ENCODE measurements at regions not wholly inside any gene's neighbourhood (a gene's known extent, or its start where the extent isn't known, plus 50 kb on each side); places are given as distances from the start of the nearest gene placed in this dataset.
"Not testable (repeated sequence)": the region's sequence is repeated elsewhere in the genome, so short reads cannot be mapped to it uniquely, and the experiment has no call there.

GRCh38 chr6:78676069-78677007 lies 191.0 kb upstream of the IRAK1BP1 start:
- H3K36me3 ChIP-seq (ENCODE audit: insufficient read depth, low read length); H3K4me3 Mint-ChIP-seq; H3K4me1 ChIP-seq (ENCODE audit: insufficient read depth, low read length); DNase-seq; H3K4me1 Mint-ChIP-seq; H3K27ac Mint-ChIP-seq; H3K27me3 ChIP-seq (ENCODE audit: insufficient read depth, low read length, poor library complexity, severe bottlenecking); H3K27me3 Mint-ChIP-seq; POLR2A ChIA-PET; H3K4me3 ChIP-seq (ENCODE audit: low read length); CTCF ChIA-PET; H3K27ac ChIP-seq (ENCODE audit: low read depth, low read length); H3K9me3 ChIP-seq (ENCODE audit: low read length); H3K36me3 Mint-ChIP-seq: not testable (repeated sequence)
- peaks cover 2 to 16% (median 4%) of the 10 kb centered on the region in 5 donors for H3K9me3 Mint-ChIP-seq

GRCh38 chr6:78688668-78689067 lies 178.7 kb upstream of the IRAK1BP1 start:
- no peak overlapping the region for H3K27ac Mint-ChIP-seq
- POLR2A ChIA-PET = no interaction called here
- CTCF ChIA-PET = no interaction called here

GRCh38 chr6:78693835-78694234 lies 173.5 kb upstream of the IRAK1BP1 start:
- Mint-ChIP-seq H3K27ac (no peak overlapping the region), H3K4me1 (no peaks in the 10 kb centered on the region), H3K27me3 (peaks cover 0 to 3% of the 10 kb centered on the region in 2 donors), H3K9me3 (peaks cover 0 to 13% (median 4%) of the 10 kb centered on the region in 5 donors), H3K36me3 (no peaks in the 10 kb centered on the region), H3K4me3 (no peak overlapping the region)
- ChIA-PET POLR2A (no interaction called here), CTCF (no interaction called here)
- Histone ChIP-seq H3K27ac (ENCODE audit: low read depth, low read length) (no peak overlapping the region), H3K4me1 (ENCODE audit: insufficient read depth, low read length) (no peaks in the 10 kb centered on the region), H3K9me3 (ENCODE audit: low read length) (no peaks in the 10 kb centered on the region), H3K36me3 (ENCODE audit: insufficient read depth, low read length) (no peaks in the 10 kb centered on the region), H3K27me3 (ENCODE audit: insufficient read depth, low read length, poor library complexity, severe bottlenecking) (no peaks in the 10 kb centered on the region), H3K4me3 (ENCODE audit: low read length) (no peak overlapping the region)
- no peak for DNase-seq

More at GRCh38 chr6:78688668-78689067, 178.7 kb upstream of the IRAK1BP1 start:
- no peak overlapping the region for H3K27ac ChIP-seq (ENCODE audit: low read depth, low read length)
- no peaks in the 10 kb centered on the region for H3K36me3 ChIP-seq (ENCODE audit: insufficient read depth, low read length)
- H3K4me1 ChIP-seq (ENCODE audit: insufficient read depth, low read length) = no peaks in the 10 kb centered on the region
- H3K4me3 ChIP-seq (ENCODE audit: low read length) = no peak overlapping the region
- no peaks in the 10 kb centered on the region for H3K4me1 Mint-ChIP-seq
- no peaks in the 10 kb centered on the region for H3K27me3 Mint-ChIP-seq
- H3K27me3 ChIP-seq (ENCODE audit: insufficient read depth, low read length, poor library complexity, severe bottlenecking) = no peaks in the 10 kb centered on the region
- H3K36me3 Mint-ChIP-seq = no peaks in the 10 kb centered on the region
- peaks cover 0 to 8% (median 0%) of the 10 kb centered on the region in 5 donors for H3K9me3 Mint-ChIP-seq
- no peaks in the 10 kb centered on the region for H3K9me3 ChIP-seq (ENCODE audit: low read length)
- no peak overlapping the region for H3K4me3 Mint-ChIP-seq
- DNase-seq = no peak

- H3K27ac Mint-ChIP-seq; H3K4me1 Mint-ChIP-seq; H3K4me1 ChIP-seq (ENCODE audit: insufficient read depth, low read length); H3K9me3 ChIP-seq (ENCODE audit: low read length); H3K27me3 ChIP-seq (ENCODE audit: insufficient read depth, low read length, poor library complexity, severe bottlenecking); H3K27me3 Mint-ChIP-seq; H3K4me3 ChIP-seq (ENCODE audit: low read length); H3K36me3 ChIP-seq (ENCODE audit: insufficient read depth, low read length); DNase-seq; H3K36me3 Mint-ChIP-seq; H3K27ac ChIP-seq (ENCODE audit: low read depth, low read length); H3K9me3 Mint-ChIP-seq; CTCF ChIA-PET; POLR2A ChIA-PET; H3K4me3 Mint-ChIP-seq: not testable (repeated sequence)
These were observed 172.7 kb upstream of the IRAK1BP1 start for GRCh38 chr6:78694628-78695027.

GRCh38 chr6:78700991-78701390 lies 166.4 kb upstream of the IRAK1BP1 start:
- Histone ChIP-seq H3K36me3 (ENCODE audit: insufficient read depth, low read length) (no peaks in the 10 kb centered on the region), H3K9me3 (ENCODE audit: low read length) (no peaks in the 10 kb centered on the region), H3K27me3 (ENCODE audit: insufficient read depth, low read length, poor library complexity, severe bottlenecking) (no peaks in the 10 kb centered on the region), H3K4me1 (ENCODE audit: insufficient read depth, low read length) (no peaks in the 10 kb centered on the region), H3K27ac (ENCODE audit: low read depth, low read length) (no peak overlapping the region), H3K4me3 (ENCODE audit: low read length) (no peak overlapping the region)
- peaks cover 0 to 4% (median 0%) of the 10 kb centered on the region in 5 donors for H3K9me3 Mint-ChIP-seq
- ChIA-PET POLR2A (no interaction called here), CTCF (no interaction called here)
- peaks cover 0 to 3% of the 10 kb centered on the region in 2 donors for H3K27me3 Mint-ChIP-seq
- H3K4me3 Mint-ChIP-seq = no peak overlapping the region
- no peaks in the 10 kb centered on the region for H3K36me3 Mint-ChIP-seq
- H3K27ac Mint-ChIP-seq = no peak overlapping the region
- no peak for DNase-seq
- H3K4me1 Mint-ChIP-seq = no peaks in the 10 kb centered on the region

GRCh38 chr6:78701407-78701806 lies 165.9 kb upstream of the IRAK1BP1 start:
- no peak for DNase-seq
- H3K36me3 ChIP-seq (ENCODE audit: insufficient read depth, low read length) = no peaks in the 10 kb centered on the region
- Mint-ChIP-seq H3K4me1 (no peaks in the 10 kb centered on the region), H3K4me3 (no peak overlapping the region), H3K36me3 (no peaks in the 10 kb centered on the region), H3K9me3 (peaks cover 0 to 4% (median 0%) of the 10 kb centered on the region in 5 donors), H3K27ac (no peak overlapping the region), H3K27me3 (peaks cover 0 to under 1% of the 10 kb centered on the region in 2 donors)
- H3K4me1 ChIP-seq (ENCODE audit: insufficient read depth, low read length) = no peaks in the 10 kb centered on the region
- no peak overlapping the region for H3K4me3 ChIP-seq (ENCODE audit: low read length)
- H3K27ac ChIP-seq (ENCODE audit: low read depth, low read length) = no peak overlapping the region
- ChIA-PET CTCF (no interaction called here), POLR2A (no interaction called here)
- H3K9me3 ChIP-seq (ENCODE audit: low read length) = no peaks in the 10 kb centered on the region
- H3K27me3 ChIP-seq (ENCODE audit: insufficient read depth, low read length, poor library complexity, severe bottlenecking) = no peaks in the 10 kb centered on the region

GRCh38 chr6:78709021-78709420 lies 158.3 kb upstream of the IRAK1BP1 start:
- POLR2A ChIA-PET = no interaction called here
- H3K27ac Mint-ChIP-seq = no peak overlapping the region
- H3K9me3 ChIP-seq (ENCODE audit: low read length) = no peaks in the 10 kb centered on the region
- no peaks in the 10 kb centered on the region for H3K4me1 Mint-ChIP-seq
- no peaks in the 10 kb centered on the region for H3K36me3 Mint-ChIP-seq
- H3K27me3 ChIP-seq (ENCODE audit: insufficient read depth, low read length, poor library complexity, severe bottlenecking) = no peaks in the 10 kb centered on the region
- DNase-seq = no peak
- no peaks in the 10 kb centered on the region for H3K36me3 ChIP-seq (ENCODE audit: insufficient read depth, low read length)
- H3K4me3 ChIP-seq (ENCODE audit: low read length) = no peak overlapping the region
- CTCF ChIA-PET = no interaction called here
- H3K9me3 Mint-ChIP-seq = peaks cover 0 to 3% (median 0%) of the 10 kb centered on the region in 5 donors
- no peak overlapping the region for H3K4me3 Mint-ChIP-seq
- no peaks in the 10 kb centered on the region for H3K27me3 Mint-ChIP-seq
- H3K4me1 ChIP-seq (ENCODE audit: insufficient read depth, low read length) = no peaks in the 10 kb centered on the region
- no peak overlapping the region for H3K27ac ChIP-seq (ENCODE audit: low read depth, low read length)

GRCh38 chr6:78713564-78713963 lies 153.8 kb upstream of the IRAK1BP1 start:
- no peak overlapping the region for H3K4me3 Mint-ChIP-seq
- no peaks in the 10 kb centered on the region for H3K36me3 Mint-ChIP-seq
- POLR2A ChIA-PET = no interaction called here
- DNase-seq = no peak
- H3K27ac Mint-ChIP-seq = no peak overlapping the region
- H3K27me3 Mint-ChIP-seq = no peaks in the 10 kb centered on the region
- Histone ChIP-seq H3K4me1 (ENCODE audit: insufficient read depth, low read length) (no peaks in the 10 kb centered on the region), H3K36me3 (ENCODE audit: insufficient read depth, low read length) (no peaks in the 10 kb centered on the region), H3K27ac (ENCODE audit: low read depth, low read length) (no peak overlapping the region), H3K9me3 (ENCODE audit: low read length) (no peaks in the 10 kb centered on the region), H3K4me3 (ENCODE audit: low read length) (no peak overlapping the region), H3K27me3 (ENCODE audit: insufficient read depth, low read length, poor library complexity, severe bottlenecking) (no peaks in the 10 kb centered on the region)
- peaks cover 0 to 3% (median 0%) of the 10 kb centered on the region in 5 donors for H3K9me3 Mint-ChIP-seq
- CTCF ChIA-PET = no interaction called here
- H3K4me1 Mint-ChIP-seq = no peaks in the 10 kb centered on the region
